K562 (cell line): ENCODE measurements at regions not wholly inside any gene's neighbourhood (a gene's known extent, or its start where the extent isn't known, plus 50 kb on each side); places are given as distances from the start of the nearest gene placed in this dataset.

Experiments used
- CBFA2T2 ChIP-seq: fragments of 450-650 bp; conservative IDR thresholded peaks from 2 replicates; pipeline ENCODE4 v1.6.1; 2017; ENCODE audit warnings: mild to moderate bottlenecking
- EGR1 ChIP-seq: fragments of 450-650 bp; conservative IDR thresholded peaks from 2 replicates; pipeline ENCODE4 v1.6.1; 2017; ENCODE audit warnings: mild to moderate bottlenecking
- HDAC1 ChIP-seq, 2 experiments: fragments of 450-650 bp; IDR thresholded peaks; 2 replicates each; pipeline ENCODE4 v1.6.1; 2016 to 2017; ENCODE audit warnings: inconsistent platforms in 1 of 2, mild to moderate bottlenecking in 1 of 2, moderate library complexity in 1 of 2
- MTA2 ChIP-seq: fragments of 450-650 bp; IDR thresholded peaks from 2 replicates; pipeline ENCODE4 v1.6.1; 2016; ENCODE audit warnings: low read depth
- MYC ChIP-seq, 2 experiments: fragments of 250-450 bp in 1 of 2; sonication (Bioruptor Pico) in 1 of 2; IDR thresholded peaks; 2 replicates each; pipeline versions ENCODE4 v1.5.1 to v1.6.1; 2012 to 2021; ENCODE audit warnings: low read depth in 2 of 2, borderline replicate concordance in 1 of 2, improper control_type of control experiment in 1 of 2, low read length in 1 of 2, mild to moderate bottlenecking in 1 of 2, moderate library complexity in 1 of 2
- POLR2A ChIP-seq: fragments of 450-650 bp; conservative IDR thresholded peaks from 2 replicates; pipeline ENCODE4 v1.6.1; 2016
- POLR2AphosphoS5 ChIP-seq: IDR thresholded peaks from 2 replicates; pipeline ENCODE4 v1.6.1; 2011; ENCODE audit warnings: mild to moderate bottlenecking, low read depth, low read length, moderate library complexity; ENCODE audit not compliant: control insufficient read depth, insufficient read depth
- SMAD4 ChIP-seq: fragments of 250-450 bp; sonication (Bioruptor Pico); conservative IDR thresholded peaks from 2 replicates; pipeline ENCODE4 v1.8.0; 2021; ENCODE audit warnings: inconsistent platforms, mild to moderate bottlenecking, moderate library complexity
- TBL1XR1 ChIP-seq, 2 experiments: IDR thresholded peaks; 2 replicates each; pipeline ENCODE4 v1.6.1; 2012; ENCODE audit warnings: improper control_type of control experiment in 2 of 2, low read length in 2 of 2, mild to moderate bottlenecking in 1 of 2
- ZNF184 ChIP-seq: sonication (generic); formaldehyde crosslinking; IDR thresholded peaks from 2 replicates; pipeline ENCODE4 v1.5.0; 2020; ENCODE audit warnings: missing genetic modification reagents

DNA sequence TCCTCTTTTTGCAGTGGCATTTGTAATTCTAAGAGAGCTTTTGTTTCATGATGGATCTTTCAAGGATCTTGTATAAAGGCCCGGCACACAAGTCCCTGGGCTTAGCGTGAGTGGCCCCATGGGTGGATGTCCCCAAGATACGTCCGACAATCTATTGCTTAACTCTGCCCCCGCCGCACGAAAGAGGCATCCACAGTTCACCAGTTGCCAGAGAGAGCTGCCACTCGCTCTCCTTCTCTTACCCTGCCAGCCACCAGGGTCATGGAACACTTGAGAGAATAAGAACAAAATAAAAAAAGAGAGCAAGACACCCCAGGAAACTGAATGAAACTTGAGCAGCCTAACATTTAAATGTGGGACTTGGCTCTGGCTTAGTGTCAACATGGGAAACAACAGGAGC is 92.3 kb downstream of the CTAGE1 start:
- TF ChIP-seq SMAD4 (CRISPR knock-in tag) (no peak), MTA2 (no peak), CBFA2T2 (no peak), TBL1XR1 (IDR thresholded peaks at IDR 0.05; ENCODE audit: low read length in 2 of 2) (no peak), HDAC1 (IDR thresholded peaks at IDR 0.05) (no peak), POLR2A (no peak), MYC (IDR thresholded peaks at IDR 0.05; ENCODE audit: low read depth, low read length) (no peak), MYC (CRISPR knock-in tag; IDR thresholded peaks at IDR 0.05; ENCODE audit: borderline replicate concordance, low read depth) (no peak), POLR2AphosphoS5 (no peak), ZNF184 (no peak), EGR1 (no peak)
